Retina (tissue), 1 donor: ENCODE measurements at regions not wholly inside any gene's neighbourhood (a gene's known extent, or its start where the extent isn't known, plus 50 kb on each side); places are given as distances from the start of the nearest gene placed in this dataset.

ENCODE experiments used
- DNase-seq: peaks from one replicate; pipeline ENCODE4 v3.0.0-alpha.2; 2016

GRCh38 chr1:29838738-29839320 is 602.5 kb downstream of the PTPRU start:
- no peak for DNase-seq

- no peak for DNase-seq
Measured at GRCh38 chr1:29836651-29837646, 600.6 kb downstream of the PTPRU start.

GRCh38 chr1:29835874-29836273 is 599.6 kb downstream of the PTPRU start:
- no peak for DNase-seq

- no peak for DNase-seq
Measured at GRCh38 chr1:29835406-29835805, 599.1 kb downstream of the PTPRU start.

- DNase-seq: peak; percentile 13
Measured at GRCh38 chr1:29833581-29833980, 597.3 kb downstream of the PTPRU start.

- DNase-seq: peak; percentile 6
Measured at GRCh38 chr1:29832936-29833335, 596.6 kb downstream of the PTPRU start.

- peak; percentile 1 for DNase-seq
Measured at GRCh38 chr1:29832471-29832870, 596.1 kb downstream of the PTPRU start.

GRCh38 chr1:29831500-29832117 is 595.3 kb downstream of the PTPRU start:
- no peak for DNase-seq

GRCh38 chr1:29830916-29831315 is 594.6 kb downstream of the PTPRU start:
- peak; percentile 2 for DNase-seq

- DNase-seq: peak; percentile 12
Measured at GRCh38 chr1:29830383-29830782, 594.1 kb downstream of the PTPRU start.

- DNase-seq: peak; percentile 1
Measured at GRCh38 chr1:29829448-29830344, 593.4 kb downstream of the PTPRU start.

GRCh38 chr1:29828526-29829447 is 592.5 kb downstream of the PTPRU start:
- DNase-seq: peak; percentile 1

- no peak for DNase-seq
Measured at GRCh38 chr1:29827801-29828525, 591.6 kb downstream of the PTPRU start.

GRCh38 chr1:29827237-29827750 is 591.0 kb downstream of the PTPRU start:
- DNase-seq: no peak

GRCh38 chr1:29826646-29827045 is 590.3 kb downstream of the PTPRU start:
- no peak for DNase-seq

GRCh38 chr1:29825941-29826415 is 589.7 kb downstream of the PTPRU start:
- DNase-seq: peak; percentile 1

GRCh38 chr1:29825274-29825940 is 589.1 kb downstream of the PTPRU start:
- peak; percentile 1 for DNase-seq

GRCh38 chr1:29824511-29825273 is 588.4 kb downstream of the PTPRU start:
- DNase-seq: peak; percentile 22

GRCh38 chr1:29824025-29824424 is 587.7 kb downstream of the PTPRU start:
- DNase-seq: no peak
